ENCODE measurements at regions not wholly inside any gene's neighbourhood (a gene's known extent, or its start where the extent isn't known, plus 50 kb on each side); places are given as distances from the start of the nearest gene placed in this dataset.

- Histone ChIP-seq H3K4me3 (no peak overlapping the region), H3K79me2 (ENCODE audit: low read depth) (no peaks in the 10 kb centered on the region), H3K4me2 (no peak overlapping the region), H3K4me1 (no peaks in the 10 kb centered on the region), H2AFZ (replicated peaks) (no peak overlapping the region), H3K36me3 (no peaks in the 10 kb centered on the region), H3F3A (ENCODE audit: low read depth) (no peaks in the 10 kb centered on the region), H4K20me1 (ENCODE audit: low read depth) (no peaks in the 10 kb centered on the region), H3K9ac (no peak overlapping the region), H3K9me3 (ENCODE audit: low read depth) (no peaks in the 10 kb centered on the region), H3K27me3 (no peaks in the 10 kb centered on the region), H3K27ac (no peak overlapping the region)
- TF ChIP-seq CTCF (IDR thresholded peaks at IDR 0.05) (no peak), EZH2phosphoT487 (IDR thresholded peaks at IDR 0.05) (no peak), EZH2 (IDR thresholded peaks at IDR 0.05) (no peak)
- Mint-ChIP-seq H3K9me3 (no peaks in the 10 kb centered on the region), H3K27me3 (ENCODE audit: insufficient read depth, low read depth) (peaks cover 8% of the 10 kb centered on the region), H3K27ac (no peak overlapping the region), H3K4me3 (no peak overlapping the region), H3K4me1 (peaks cover 6% of the 10 kb centered on the region), H3K36me3 (no peaks in the 10 kb centered on the region)
- no peak for DNase-seq (ENCODE audit: low spot score)
These were observed 92.2 kb upstream of the GNAQ start for GRCh38 chr9:78123808-78124207.

- H3K4me1 ChIP-seq: no peaks in the 10 kb centered on the region
- no peaks in the 10 kb centered on the region for H4K20me1 ChIP-seq (ENCODE audit: low read depth)
- H3K4me3 Mint-ChIP-seq: no peak overlapping the region
- no peaks in the 10 kb centered on the region for H3K9me3 ChIP-seq (ENCODE audit: low read depth)
- no peaks in the 10 kb centered on the region for H3F3A ChIP-seq (ENCODE audit: low read depth)
- no peaks in the 10 kb centered on the region for H3K79me2 ChIP-seq (ENCODE audit: low read depth)
- no peaks in the 10 kb centered on the region for H3K9me3 Mint-ChIP-seq
- H3K27me3 Mint-ChIP-seq (ENCODE audit: insufficient read depth, low read depth): peaks cover 8% of the 10 kb centered on the region
- H2AFZ ChIP-seq (replicated peaks): no peak overlapping the region
- H3K27ac ChIP-seq: no peak overlapping the region
- H3K4me1 Mint-ChIP-seq: peaks cover 5% of the 10 kb centered on the region
- no peak overlapping the region for H3K4me3 ChIP-seq
- no peak for DNase-seq (ENCODE audit: low spot score)
- no peaks in the 10 kb centered on the region for H3K36me3 Mint-ChIP-seq
- no peak overlapping the region for H3K4me2 ChIP-seq
- no peaks in the 10 kb centered on the region for H3K36me3 ChIP-seq
- H3K9ac ChIP-seq: no peak overlapping the region
- H3K27me3 ChIP-seq: no peaks in the 10 kb centered on the region
- no peak overlapping the region for H3K27ac Mint-ChIP-seq
- TF ChIP-seq EZH2phosphoT487 (IDR thresholded peaks at IDR 0.05): no peak
- no peak for TF ChIP-seq CTCF (IDR thresholded peaks at IDR 0.05)
- TF ChIP-seq EZH2 (IDR thresholded peaks at IDR 0.05): no peak
These were observed 91.0 kb upstream of the GNAQ start for GRCh38 chr9:78122631-78123030.

- peak overlapping the region; percentile 78 for H2AFZ ChIP-seq (replicated peaks)
- H3K4me1 ChIP-seq: no peaks in the 10 kb centered on the region
- H3K27ac ChIP-seq: no peak overlapping the region
- H4K20me1 ChIP-seq (ENCODE audit: low read depth): no peaks in the 10 kb centered on the region
- no peaks in the 10 kb centered on the region for H3K9me3 Mint-ChIP-seq
- peak; percentile 86 for TF ChIP-seq CTCF (IDR thresholded peaks at IDR 0.05)
- no peak for TF ChIP-seq EZH2phosphoT487 (IDR thresholded peaks at IDR 0.05)
- peak; percentile 72 for DNase-seq (ENCODE audit: low spot score)
- H3F3A ChIP-seq (ENCODE audit: low read depth): no peaks in the 10 kb centered on the region
- no peaks in the 10 kb centered on the region for H3K9me3 ChIP-seq (ENCODE audit: low read depth)
- H3K4me2 ChIP-seq: no peak overlapping the region
- H3K79me2 ChIP-seq (ENCODE audit: low read depth): no peaks in the 10 kb centered on the region
- no peak overlapping the region for H3K27ac Mint-ChIP-seq
- H3K9ac ChIP-seq: no peak overlapping the region
- no peaks in the 10 kb centered on the region for H3K36me3 Mint-ChIP-seq
- no peak overlapping the region for H3K4me3 ChIP-seq
- H3K4me1 Mint-ChIP-seq: no peaks in the 10 kb centered on the region
- peaks cover 8% of the 10 kb centered on the region for H3K27me3 Mint-ChIP-seq (ENCODE audit: insufficient read depth, low read depth)
- H3K27me3 ChIP-seq: no peaks in the 10 kb centered on the region
- no peaks in the 10 kb centered on the region for H3K36me3 ChIP-seq
- H3K4me3 Mint-ChIP-seq: no peak overlapping the region
These were observed 89.9 kb upstream of the GNAQ start for GRCh38 chr9:78121488-78121887.

Data from neural progenitor cell (in vitro differentiated cells).